NT2/D1 (cell line): ENCODE measurements at regions not wholly inside any gene's neighbourhood (a gene's known extent, or its start where the extent isn't known, plus 50 kb on each side); places are given as distances from the start of the nearest gene placed in this dataset.
A peak's percentile ranks its signal among the peaks of the same experiment; 100 is the strongest.

Experiments used
- DNase-seq: peaks from one replicate; pipeline ENCODE4 v3.0.0-alpha.2; 2011; ENCODE audit warnings: low read depth, low spot score
- H3K27me3 ChIP-seq: 2 replicates; pipeline ENCODE4 v1.6.0; 2011; ENCODE audit warnings: mild to moderate bottlenecking; ENCODE audit not compliant: insufficient read length, insufficient read depth
- H3K36me3 ChIP-seq: 2 replicates; pipeline ENCODE4 v1.6.1; 2011; ENCODE audit warnings: mild to moderate bottlenecking, low read length, mixed read lengths; ENCODE audit not compliant: insufficient read depth, insufficient read length
- H3K4me1 ChIP-seq: 2 replicates; pipeline ENCODE4 v1.5.1; 2011; ENCODE audit not compliant: insufficient read depth, insufficient read length
- H3K4me3 ChIP-seq: 2 replicates; pipeline ENCODE4 v1.5.1; 2011; ENCODE audit warnings: low read depth; ENCODE audit not compliant: insufficient read length
- H3K9ac ChIP-seq: 2 replicates; pipeline ENCODE4 v1.6.0; 2011; ENCODE audit warnings: low read depth; ENCODE audit not compliant: insufficient read length
- H3K9me3 ChIP-seq: 2 replicates; pipeline ENCODE4 v1.5.1; 2011; ENCODE audit warnings: mild to moderate bottlenecking, low read length; ENCODE audit not compliant: insufficient read depth
- SUZ12 ChIP-seq: IDR thresholded peaks from 2 replicates; pipeline ENCODE4 v1.6.1; 2011; ENCODE audit not compliant: insufficient read length, insufficient read depth; ENCODE audit errors: extremely low read depth
- YY1 ChIP-seq: IDR thresholded peaks from 2 replicates; pipeline ENCODE4 v1.6.1; 2011; ENCODE audit not compliant: insufficient read length, insufficient read depth
- ZNF274 ChIP-seq: IDR thresholded peaks from 2 replicates; pipeline ENCODE4 v1.6.1; 2011; ENCODE audit warnings: mild to moderate bottlenecking, low read depth, low read length

- no peak for TF ChIP-seq YY1
- no peak for TF ChIP-seq ZNF274
- TF ChIP-seq SUZ12: no peak
Observed at GRCh38 chr14:94844593-94845152, 74.8 kb upstream of the GSC start.

GRCh38 chr14:94840467-94840866 lies 70.6 kb upstream of the GSC start:
- Histone ChIP-seq H3K9ac (no peak overlapping the region), H3K9me3 (peaks cover 6% of the 10 kb centered on the region; the same call in 1 of the 2 replicates), H3K36me3 (no peaks in the 10 kb centered on the region), H3K27me3 (no peaks in the 10 kb centered on the region), H3K4me3 (no peak overlapping the region), H3K4me1 (no peaks in the 10 kb centered on the region)
- no peak for TF ChIP-seq SUZ12
- no peak for TF ChIP-seq ZNF274
- no peak for TF ChIP-seq YY1
- DNase-seq: no peak

More at GRCh38 chr14:94844593-94845152, 74.8 kb upstream of the GSC start:
- DNase-seq: no peak
- H3K4me1 ChIP-seq: no peaks in the 10 kb centered on the region
- H3K9ac ChIP-seq: no peak overlapping the region
- H3K9me3 ChIP-seq: peaks cover 4% of the 10 kb centered on the region; the same call in 1 of the 2 replicates
- H3K27me3 ChIP-seq: no peaks in the 10 kb centered on the region
- H3K4me3 ChIP-seq: no peak overlapping the region
- no peaks in the 10 kb centered on the region for H3K36me3 ChIP-seq

- no peak for DNase-seq
- Histone ChIP-seq H3K27me3 (no peaks in the 10 kb centered on the region), H3K4me3 (no peak overlapping the region), H3K9ac (no peak overlapping the region), H3K9me3 (peaks cover 7% of the 10 kb centered on the region; the same call in 1 of the 2 replicates), H3K4me1 (no peaks in the 10 kb centered on the region), H3K36me3 (no peaks in the 10 kb centered on the region)
- no peak for TF ChIP-seq ZNF274
- TF ChIP-seq SUZ12: no peak
- TF ChIP-seq YY1: no peak
Observed at GRCh38 chr14:94839348-94839747, 69.4 kb upstream of the GSC start.

- no peak for TF ChIP-seq ZNF274
- TF ChIP-seq SUZ12: no peak
- no peak for TF ChIP-seq YY1
- Histone ChIP-seq H3K4me1 (no peaks in the 10 kb centered on the region), H3K4me3 (no peak overlapping the region), H3K9me3 (peaks cover 7% of the 10 kb centered on the region; the same call in 1 of the 2 replicates), H3K36me3 (no peaks in the 10 kb centered on the region), H3K9ac (no peak overlapping the region), H3K27me3 (no peaks in the 10 kb centered on the region)
- DNase-seq: no peak
Observed at GRCh38 chr14:94836849-94837248, 66.9 kb upstream of the GSC start.

- TF ChIP-seq SUZ12: no peak
- TF ChIP-seq ZNF274: no peak
- TF ChIP-seq YY1: no peak
- DNase-seq: peak; percentile 20
- no peaks in the 10 kb centered on the region for H3K27me3 ChIP-seq
- no peak overlapping the region for H3K9ac ChIP-seq
- no peaks in the 10 kb centered on the region for H3K4me1 ChIP-seq
- peaks cover 7% of the 10 kb centered on the region; the same call in 1 of the 2 replicates for H3K9me3 ChIP-seq
- H3K4me3 ChIP-seq: no peak overlapping the region
- no peaks in the 10 kb centered on the region for H3K36me3 ChIP-seq
Observed at GRCh38 chr14:94833633-94834032, 63.7 kb upstream of the GSC start.

- Histone ChIP-seq H3K27me3 (no peaks in the 10 kb centered on the region), H3K4me1 (no peaks in the 10 kb centered on the region), H3K36me3 (no peaks in the 10 kb centered on the region), H3K4me3 (no peak overlapping the region), H3K9ac (no peak overlapping the region), H3K9me3 (peaks cover 7% of the 10 kb centered on the region; the same call in 1 of the 2 replicates)
- DNase-seq: no peak
- TF ChIP-seq SUZ12 (no peak), ZNF274 (no peak), YY1 (no peak)
Observed at GRCh38 chr14:94831085-94831484, 61.2 kb upstream of the GSC start.

GRCh38 chr14:94827711-94828447 lies 58.0 kb upstream of the GSC start:
- H3K27me3 ChIP-seq: no peaks in the 10 kb centered on the region
- H3K4me1 ChIP-seq: no peaks in the 10 kb centered on the region
- no peaks in the 10 kb centered on the region for H3K36me3 ChIP-seq
- 0 out of 2 replicates have a peak, but pooled peaks cover 8% of the 10 kb centered on the region for H3K9me3 ChIP-seq
- H3K4me3 ChIP-seq: no peak overlapping the region
- no peak for DNase-seq
- no peak overlapping the region for H3K9ac ChIP-seq
- no peak for TF ChIP-seq ZNF274
- no peak for TF ChIP-seq SUZ12
- TF ChIP-seq YY1: no peak
